ENCODE measurements at regions not wholly inside any gene's neighbourhood (a gene's known extent, or its start where the extent isn't known, plus 50 kb on each side); places are given as distances from the start of the nearest gene placed in this dataset.

DNA sequence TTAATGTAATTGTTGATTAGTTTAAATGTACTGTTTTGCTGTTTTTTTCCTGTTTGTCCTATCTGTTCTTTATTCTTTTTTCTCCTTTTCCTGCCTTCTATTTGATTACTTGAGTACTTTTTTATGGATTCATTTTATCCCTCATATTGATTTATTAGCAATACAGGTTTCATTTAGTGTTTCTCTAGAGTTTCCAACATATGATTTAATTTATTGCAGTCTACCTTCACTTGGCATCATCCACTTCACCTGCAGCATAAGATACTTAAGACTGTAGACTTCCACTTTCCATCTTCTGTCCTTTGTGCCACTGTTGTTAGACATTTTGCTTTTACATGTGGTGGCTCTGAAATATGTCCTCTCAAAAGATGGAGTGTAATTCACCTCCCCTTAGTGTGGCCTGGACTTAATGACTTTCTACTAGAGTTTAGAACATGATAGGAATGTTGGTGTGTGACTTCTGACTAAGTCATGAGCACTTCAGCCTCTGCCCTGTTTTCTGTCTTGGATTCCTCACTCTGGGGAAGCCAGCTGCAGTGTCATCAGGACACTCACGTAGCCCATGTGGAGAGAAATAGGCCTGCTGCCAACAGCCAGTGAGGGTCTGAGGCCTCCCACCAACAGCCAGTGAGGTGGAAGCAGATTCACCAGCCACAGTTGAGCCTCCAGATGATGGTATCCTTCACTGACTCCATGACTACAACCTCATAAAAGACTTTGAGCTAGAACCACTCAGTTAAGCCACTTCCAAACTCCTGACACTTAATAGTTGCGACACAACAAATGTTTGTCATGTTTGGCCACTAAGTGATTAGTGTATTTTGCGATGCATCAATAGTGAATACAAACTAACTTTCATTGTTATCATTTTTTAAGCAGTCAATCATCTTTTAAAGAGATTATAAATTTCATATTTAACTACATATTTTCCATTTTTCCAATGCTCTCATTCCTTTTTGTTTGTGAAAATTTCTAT is 643.5 kb upstream of the DPP6 start:
- CTCF ChIA-PET (ENCODE audit: low intra/inter-chr PET ratio, low total read pairs) = no interaction called here
- FAIRE-seq = no peak
- Histone ChIP-seq H3K27ac (ENCODE audit: extremely low read length, insufficient read depth, low read length) (no peak overlapping the region), H3K4me2 (ENCODE audit: low read depth, low read length) (no peak overlapping the region), H3K36me3 (replicated peaks in 1 of 2; ENCODE audit: control insufficient read depth in 1 of 2, insufficient read depth in 2 of 2, low read length in 2 of 2) (no peaks in the 10 kb centered on the region), H3K9me3 (ENCODE audit: low read length) (peaks cover 8% of the 10 kb centered on the region; the same call in 1 of the 2 replicates), H4K20me1 (ENCODE audit: insufficient read depth, low read length) (no peaks in the 10 kb centered on the region), H3K79me2 (ENCODE audit: insufficient read depth, low read length) (no peaks in the 10 kb centered on the region), H3K4me3 (replicated peaks in 1 of 3; ENCODE audit: insufficient read depth in 1 of 3, low read depth in 2 of 3, low read length in 3 of 3) (no peak overlapping the region), H3K27me3 (ENCODE audit: control insufficient read depth in 1 of 2, insufficient read depth in 2 of 2, low read length in 2 of 2) (no peaks in the 10 kb centered on the region), H3K9ac (ENCODE audit: insufficient read depth, low read depth, low read length) (no peak overlapping the region), H2AFZ (ENCODE audit: low read length) (no peak overlapping the region), H3K4me1 (ENCODE audit: insufficient read depth, low read length) (no peaks in the 10 kb centered on the region)
- no peak for ATAC-seq
- in situ Hi-C loops (cut with HindIII; ENCODE audit: extremely low pct_ligation_motif_present, low pct_unique_long_range_greater_than_20kb) = no loop called here
- BruUV-seq (replicated peaks) = no TSS peak
- POLR2A ChIA-PET = no interaction called here
- intact Hi-C loops (cut with micrococcal nuclease; ENCODE audit: unreplicated experiment) = no loop called here
- DNase-seq (ENCODE audit: low spot score) = no peak
- 0% methylated on average over 2 of the region's 3 CpGs for WGBS (ENCODE audit: low lambda C conversion rate)
- TF ChIP-seq NBN (conservative IDR thresholded peaks at IDR 0.05) = no peak
- no peak for TF ChIP-seq ZNF720 (CRISPR knock-in tag; IDR thresholded peaks at IDR 0.05)
- TF ChIP-seq CCDC6 (CRISPR knock-in tag; IDR thresholded peaks at IDR 0.05) = no peak
- TF ChIP-seq THAP9 (CRISPR knock-in tag; IDR thresholded peaks at IDR 0.05; ENCODE audit: borderline replicate concordance) = no peak
- TF ChIP-seq ZNF530 (CRISPR knock-in tag; IDR thresholded peaks at IDR 0.05; ENCODE audit: low read depth) = no peak
- no peak for TF ChIP-seq ZNF354B (CRISPR knock-in tag; IDR thresholded peaks at IDR 0.05)
- no peak for TF ChIP-seq ZNF143 (CRISPR knock-in tag; IDR thresholded peaks at IDR 0.05)
- TF ChIP-seq, protein P1, sequence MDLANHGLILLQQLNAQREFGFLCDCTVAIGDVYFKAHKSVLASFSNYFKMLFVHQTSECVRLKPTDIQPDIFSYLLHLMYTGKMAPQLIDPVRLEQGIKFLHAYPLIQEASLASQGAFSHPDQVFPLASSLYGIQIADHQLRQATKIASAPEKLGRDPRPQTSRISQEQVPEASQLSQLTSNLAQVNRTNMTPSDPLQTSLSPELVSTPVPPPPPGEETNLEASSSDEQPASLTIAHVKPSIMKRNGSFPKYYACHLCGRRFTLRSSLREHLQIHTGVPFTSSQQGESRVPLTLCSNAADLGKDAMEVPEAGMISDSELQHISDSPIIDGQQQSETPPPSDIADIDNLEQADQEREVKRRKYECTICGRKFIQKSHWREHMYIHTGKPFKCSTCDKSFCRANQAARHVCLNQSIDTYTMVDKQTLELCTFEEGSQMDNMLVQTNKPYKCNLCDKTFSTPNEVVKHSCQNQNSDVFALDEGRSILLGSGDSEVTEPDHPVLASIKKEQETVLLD (CRISPR knock-in tag; IDR thresholded peaks at IDR 0.05; ENCODE audit: low read depth) = no peak
- TF ChIP-seq ZNF598 (CRISPR knock-in tag; IDR thresholded peaks at IDR 0.05; ENCODE audit: borderline replicate concordance) = no peak
- no peak for TF ChIP-seq STAT5B (CRISPR knock-in tag; IDR thresholded peaks at IDR 0.05)
- no peak for TF ChIP-seq HIC2 (CRISPR knock-in tag; IDR thresholded peaks at IDR 0.05; ENCODE audit: low read depth)
- TF ChIP-seq ZFP90 (CRISPR knock-in tag; IDR thresholded peaks at IDR 0.05; ENCODE audit: borderline replicate concordance) = no peak
- no peak for TF ChIP-seq SALL1 (CRISPR knock-in tag; IDR thresholded peaks at IDR 0.05)
- TF ChIP-seq, protein P2, sequence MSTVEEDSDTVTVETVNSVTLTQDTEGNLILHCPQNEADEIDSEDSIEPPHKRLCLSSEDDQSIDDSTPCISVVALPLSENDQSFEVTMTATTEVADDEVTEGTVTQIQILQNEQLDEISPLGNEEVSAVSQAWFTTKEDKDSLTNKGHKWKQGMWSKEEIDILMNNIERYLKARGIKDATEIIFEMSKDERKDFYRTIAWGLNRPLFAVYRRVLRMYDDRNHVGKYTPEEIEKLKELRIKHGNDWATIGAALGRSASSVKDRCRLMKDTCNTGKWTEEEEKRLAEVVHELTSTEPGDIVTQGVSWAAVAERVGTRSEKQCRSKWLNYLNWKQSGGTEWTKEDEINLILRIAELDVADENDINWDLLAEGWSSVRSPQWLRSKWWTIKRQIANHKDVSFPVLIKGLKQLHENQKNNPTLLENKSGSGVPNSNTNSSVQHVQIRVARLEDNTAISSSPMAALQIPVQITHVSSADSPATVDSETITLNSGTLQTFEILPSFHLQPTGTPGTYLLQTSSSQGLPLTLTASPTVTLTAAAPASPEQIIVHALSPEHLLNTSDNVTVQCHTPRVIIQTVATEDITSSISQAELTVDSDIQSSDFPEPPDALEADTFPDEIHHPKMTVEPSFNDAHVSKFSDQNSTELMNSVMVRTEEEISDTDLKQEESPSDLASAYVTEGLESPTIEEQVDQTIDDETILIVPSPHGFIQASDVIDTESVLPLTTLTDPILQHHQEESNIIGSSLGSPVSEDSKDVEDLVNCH (CRISPR knock-in tag; IDR thresholded peaks at IDR 0.05) = no peak
- TF ChIP-seq YEATS4 (CRISPR knock-in tag; IDR thresholded peaks at IDR 0.05; ENCODE audit: borderline replicate concordance) = no peak
- no peak for TF ChIP-seq ZNF333 (CRISPR knock-in tag; IDR thresholded peaks at IDR 0.05; ENCODE audit: borderline replicate concordance)
